GM12891 (cell line): ENCODE measurements at regions not wholly inside any gene's neighbourhood (a gene's known extent, or its start where the extent isn't known, plus 50 kb on each side); places are given as distances from the start of the nearest gene placed in this dataset.

Experiments used
- DNase-seq: peaks from one replicate; pipeline ENCODE4 v3.0.0; 2011; ENCODE audit warnings: low spot score; ENCODE audit not compliant: insufficient read length
- FAIRE-seq: peaks from 2 replicates; lab custom pipeline; 2011; peaks lifted over from hg19 to GRCh38; lab: Jason Lieb, UNC
- PAX5 ChIP-seq: IDR thresholded peaks from 2 replicates; pipeline ENCODE4 v1.6.1; 2011; ENCODE audit warnings: low read length, moderate library complexity, mild to moderate bottlenecking; ENCODE audit not compliant: insufficient read depth, severe bottlenecking
- POLR2A ChIP-seq: IDR thresholded peaks from 2 replicates; pipeline ENCODE4 v1.6.1; 2011; ENCODE audit warnings: low read depth, low read length, control low read depth
- POLR2AphosphoS5 ChIP-seq: IDR thresholded peaks from 2 replicates; pipeline ENCODE4 v1.6.1; 2011; ENCODE audit warnings: low read depth, low read length, control low read depth
- POU2F2 ChIP-seq: IDR thresholded peaks from 2 replicates; pipeline ENCODE4 v1.6.1; 2011; ENCODE audit warnings: low read depth, mild to moderate bottlenecking, control low read depth, low read length, moderate library complexity
- SPI1 ChIP-seq: IDR thresholded peaks from 2 replicates; pipeline ENCODE4 v1.6.1; 2011; ENCODE audit warnings: low read depth, low read length, control low read depth
- TAF1 ChIP-seq: IDR thresholded peaks from 2 replicates; pipeline ENCODE4 v1.6.1; 2011; ENCODE audit warnings: low read depth, low read length, control low read depth

GRCh38 chr11:90849312-90849711 is 626.5 kb upstream of the CHORDC1 start:
- no peak for DNase-seq
- TF ChIP-seq SPI1: no peak
- no peak for TF ChIP-seq POLR2A
- TF ChIP-seq POU2F2: no peak
- no peak for TF ChIP-seq PAX5
- TF ChIP-seq POLR2AphosphoS5: no peak
- no peak for TF ChIP-seq TAF1
- FAIRE-seq: no peak

- no peak for DNase-seq
- no peak for FAIRE-seq
- TF ChIP-seq POLR2AphosphoS5: no peak
Measured at GRCh38 chr11:90847268-90847886, 624.5 kb upstream of the CHORDC1 start.

GRCh38 chr11:90846628-90847027 is 623.8 kb upstream of the CHORDC1 start:
- TF ChIP-seq POU2F2: no peak
- no peak for TF ChIP-seq TAF1
- no peak for TF ChIP-seq POLR2A
- no peak for TF ChIP-seq POLR2AphosphoS5
- TF ChIP-seq PAX5: no peak
- no peak for TF ChIP-seq SPI1
- FAIRE-seq: no peak
- no peak for DNase-seq

DNA sequence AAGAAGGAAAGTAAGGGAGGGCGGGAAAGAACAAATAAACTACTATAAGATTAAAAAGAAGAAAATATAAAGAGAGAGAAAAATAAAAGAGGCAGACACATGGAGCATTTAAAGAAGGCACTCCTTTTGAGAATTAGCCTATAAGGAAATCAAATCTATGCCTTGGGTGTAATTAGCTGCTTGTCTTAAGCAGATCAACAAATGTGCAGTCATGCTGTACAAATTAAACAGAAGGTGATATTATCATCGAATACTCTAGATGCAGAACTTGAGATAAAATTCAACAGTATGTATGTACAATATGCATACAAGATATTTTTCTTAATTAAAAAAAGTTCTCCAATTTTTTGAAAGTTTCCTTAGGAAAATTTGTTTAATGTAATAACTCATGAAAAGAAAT is 623.0 kb upstream of the CHORDC1 start:
- TF ChIP-seq POU2F2: no peak
- TF ChIP-seq PAX5: no peak
- TF ChIP-seq SPI1: no peak
- TF ChIP-seq TAF1: no peak
- no peak for TF ChIP-seq POLR2AphosphoS5
- TF ChIP-seq POLR2A: no peak
- FAIRE-seq (no peak), DNase-seq (no peak)

DNA sequence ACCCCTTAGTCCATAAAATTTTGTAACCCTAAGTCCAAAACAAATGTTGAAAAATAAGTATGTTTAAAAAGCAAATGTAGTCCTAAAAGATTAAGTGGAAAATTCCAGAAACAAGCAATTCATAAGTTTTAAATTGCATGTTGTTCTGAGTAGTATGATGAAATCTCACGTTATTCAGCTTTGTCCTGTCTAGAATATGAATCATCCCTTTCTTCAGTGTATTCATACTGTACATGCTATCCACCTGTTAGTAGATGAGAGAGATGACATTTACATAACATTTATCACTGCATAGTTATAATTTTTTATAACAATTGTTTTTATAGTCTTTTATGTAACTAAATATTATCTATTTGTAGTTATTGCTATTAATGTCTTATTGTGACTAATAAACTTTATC is 622.3 kb upstream of the CHORDC1 start:
- DNase-seq (no peak), FAIRE-seq (no peak)

GRCh38 chr11:90844041-90844440 is 621.2 kb upstream of the CHORDC1 start:
- TF ChIP-seq POLR2AphosphoS5 (no peak), TAF1 (no peak), POU2F2 (no peak), SPI1 (no peak), PAX5 (no peak), POLR2A (no peak)
- DNase-seq (no peak), FAIRE-seq (no peak)

More for the DNA sequence above, 622.3 kb upstream of the CHORDC1 start:
- TF ChIP-seq POLR2A (no peak), PAX5 (no peak), SPI1 (no peak), POU2F2 (no peak), POLR2AphosphoS5 (no peak), TAF1 (no peak)

GRCh38 chr11:90842681-90843080 is 619.8 kb upstream of the CHORDC1 start:
- FAIRE-seq (no peak), DNase-seq (no peak)
- TF ChIP-seq PAX5 (no peak), POU2F2 (no peak), POLR2A (no peak), POLR2AphosphoS5 (no peak), SPI1 (no peak), TAF1 (no peak)

GRCh38 chr11:90840071-90840470 is 617.2 kb upstream of the CHORDC1 start:
- TF ChIP-seq TAF1: no peak
- no peak for TF ChIP-seq POLR2AphosphoS5
- TF ChIP-seq POLR2A: no peak
- no peak for TF ChIP-seq SPI1
- no peak for TF ChIP-seq PAX5
- no peak for TF ChIP-seq POU2F2

DNA sequence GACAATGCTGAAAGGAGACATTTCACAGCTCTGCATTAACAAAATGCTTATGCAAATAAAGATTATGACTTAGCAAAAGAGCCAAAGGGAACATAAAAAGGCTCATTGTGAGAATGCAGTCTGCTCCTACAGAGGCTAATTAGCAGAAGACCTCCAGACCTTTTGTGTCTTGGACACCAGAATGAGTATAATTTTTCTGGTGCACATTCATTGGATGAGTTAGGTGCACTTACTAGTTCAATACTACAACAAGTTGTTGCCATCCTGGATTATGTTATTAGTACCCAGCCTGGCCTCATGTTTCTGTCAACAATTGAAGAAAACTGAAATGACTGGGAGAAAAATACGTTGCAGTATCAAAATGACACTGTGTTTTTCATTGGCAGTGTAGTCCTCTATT is 613.2 kb upstream of the CHORDC1 start:
- DNase-seq: no peak
- TF ChIP-seq TAF1 (no peak), POU2F2 (no peak), POLR2A (no peak), PAX5 (no peak), SPI1 (no peak), POLR2AphosphoS5 (no peak)
- no peak for FAIRE-seq

More at GRCh38 chr11:90840071-90840470, 617.2 kb upstream of the CHORDC1 start:
- DNase-seq (no peak), FAIRE-seq (no peak)

- DNase-seq (no peak), FAIRE-seq (no peak)
- no peak for TF ChIP-seq POLR2A
- no peak for TF ChIP-seq SPI1
- no peak for TF ChIP-seq POLR2AphosphoS5
- TF ChIP-seq POU2F2: no peak
- no peak for TF ChIP-seq PAX5
- no peak for TF ChIP-seq TAF1
Measured at GRCh38 chr11:90823446-90823845, 600.6 kb upstream of the CHORDC1 start.
